ENCODE measurements at regions not wholly inside any gene's neighbourhood (a gene's known extent, or its start where the extent isn't known, plus 50 kb on each side); places are given as distances from the start of the nearest gene placed in this dataset.

DNA sequence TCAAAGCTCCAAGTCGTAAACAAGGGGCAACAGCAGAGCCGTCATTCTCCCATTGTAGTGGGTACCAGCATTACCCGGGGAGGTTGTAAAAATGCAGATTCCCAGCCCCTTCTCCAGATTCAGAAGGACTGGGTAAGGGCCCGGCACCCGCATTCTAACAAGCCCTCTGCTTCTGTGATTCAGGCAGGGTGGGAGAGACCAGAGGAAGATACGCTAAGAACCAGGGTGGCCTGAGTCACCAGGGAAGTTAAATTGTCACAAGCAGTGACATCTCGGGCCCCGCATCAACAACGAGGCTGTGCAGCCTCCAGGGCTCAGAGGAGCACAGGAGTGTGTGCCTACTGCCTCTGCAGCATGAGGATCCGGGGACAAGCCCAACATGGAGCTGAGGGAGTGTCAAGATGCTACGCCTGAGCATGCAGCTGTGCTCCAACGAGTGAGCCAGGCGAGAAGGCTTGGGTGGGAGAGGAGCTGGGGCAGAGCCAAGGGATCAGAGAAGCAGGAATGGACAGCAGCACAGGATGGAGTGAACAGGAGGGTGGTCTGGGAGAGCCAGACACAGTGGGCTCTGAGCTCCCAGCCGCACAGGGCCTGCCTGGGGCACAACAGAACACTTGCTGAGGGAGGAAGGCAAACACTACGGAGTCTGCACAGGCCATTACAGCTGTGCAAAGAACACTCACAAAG, 68.5 kb downstream of the CPN2 start:
- DNase-seq, result no peak

DNA sequence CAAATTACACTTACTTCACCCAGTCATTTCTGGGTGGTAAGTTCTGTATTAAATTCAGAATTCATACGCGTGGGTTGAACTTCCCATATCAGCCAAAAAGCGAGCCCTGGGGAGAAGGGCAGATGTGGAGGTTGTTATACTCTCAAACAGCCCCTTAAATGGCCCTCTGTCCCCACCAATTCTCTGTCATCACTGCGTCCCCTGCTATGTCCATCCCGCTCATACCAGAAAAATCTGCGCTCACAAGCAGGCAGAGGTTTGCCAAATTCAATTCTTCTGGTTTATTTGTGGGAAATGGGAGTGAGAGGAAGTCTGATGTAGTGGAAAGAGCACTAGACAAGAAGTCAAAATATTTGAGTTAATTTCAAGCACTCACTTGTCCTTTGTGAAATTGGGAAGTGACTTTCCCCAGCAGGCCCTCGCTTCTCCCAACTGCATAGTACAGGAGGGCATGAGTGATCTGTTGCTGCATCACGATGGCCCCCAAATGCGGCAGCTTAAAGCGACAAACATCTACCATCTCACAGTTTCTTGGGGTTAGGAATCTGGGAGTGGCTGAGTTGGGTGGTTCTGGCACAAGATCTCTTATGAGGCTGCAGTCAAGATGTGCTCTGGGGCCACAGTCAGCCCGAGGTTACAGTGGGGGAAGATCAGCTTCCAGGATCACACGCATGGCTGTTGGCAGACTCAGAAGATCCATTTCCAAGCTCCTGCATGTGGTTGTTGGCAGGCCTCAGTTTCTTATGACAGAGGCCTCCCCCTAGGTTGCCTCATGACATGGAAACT, 67.7 kb downstream of the CPN2 start:
- no peak for DNase-seq

DNA sequence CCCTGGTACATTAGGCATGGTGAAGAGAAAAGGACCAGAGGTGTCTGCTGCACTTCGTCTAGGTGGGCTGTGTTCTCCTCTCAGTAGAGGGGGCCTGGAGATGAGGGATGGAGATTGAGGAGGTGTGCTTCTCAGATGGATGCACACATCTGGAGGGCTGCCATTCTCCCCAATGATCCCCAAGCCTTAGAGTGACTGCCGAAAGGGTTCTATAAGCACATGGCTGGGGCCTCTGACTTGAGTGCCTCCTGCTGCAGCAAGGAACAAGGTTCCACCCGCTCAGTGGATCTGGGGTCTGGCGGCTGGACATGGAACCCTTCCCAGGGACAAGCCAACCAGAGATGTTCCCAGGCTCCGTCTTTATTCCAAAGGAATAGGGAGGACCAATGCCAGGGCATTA, 66.8 kb downstream of the CPN2 start:
- no peak for DNase-seq

DNA sequence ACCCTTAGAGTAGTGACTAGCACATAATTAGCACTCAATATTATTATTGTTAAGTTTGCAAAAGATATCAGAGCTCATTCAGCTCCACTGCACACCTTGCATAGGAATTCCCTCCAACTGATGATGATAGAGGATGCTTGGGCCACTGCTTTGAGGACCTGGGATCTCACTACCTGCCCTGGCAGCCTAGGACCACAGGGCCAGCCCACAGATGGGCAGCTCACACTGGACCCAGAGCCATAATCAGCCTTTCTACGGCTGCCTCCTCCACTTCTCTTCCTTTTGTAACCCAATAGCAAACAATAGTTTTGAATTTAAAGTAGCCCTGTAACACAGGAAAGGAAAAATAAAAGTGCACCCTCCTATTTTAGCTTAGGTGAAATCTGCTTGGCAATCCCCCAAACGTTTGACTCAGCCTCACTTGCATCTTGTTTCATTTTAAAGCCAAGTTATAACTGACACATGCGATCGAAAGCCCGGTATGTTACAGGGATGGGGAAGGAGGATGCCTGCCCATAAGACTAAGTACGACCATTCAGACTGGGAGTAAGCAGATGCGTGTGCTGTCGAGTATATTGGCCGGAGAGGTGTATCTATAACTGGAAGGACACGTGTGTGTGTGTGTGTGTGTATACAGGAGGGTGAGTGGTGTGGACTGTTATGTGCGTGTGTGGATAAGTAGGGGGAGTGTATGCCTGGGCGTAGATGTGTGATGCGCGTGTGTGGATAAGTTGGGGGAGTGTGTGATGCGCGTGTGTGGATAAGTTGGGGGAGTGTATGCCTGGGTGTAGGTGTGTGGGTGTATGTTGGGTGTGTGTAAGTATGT, 65.9 kb downstream of the CPN2 start:
- no peak for DNase-seq

DNA sequence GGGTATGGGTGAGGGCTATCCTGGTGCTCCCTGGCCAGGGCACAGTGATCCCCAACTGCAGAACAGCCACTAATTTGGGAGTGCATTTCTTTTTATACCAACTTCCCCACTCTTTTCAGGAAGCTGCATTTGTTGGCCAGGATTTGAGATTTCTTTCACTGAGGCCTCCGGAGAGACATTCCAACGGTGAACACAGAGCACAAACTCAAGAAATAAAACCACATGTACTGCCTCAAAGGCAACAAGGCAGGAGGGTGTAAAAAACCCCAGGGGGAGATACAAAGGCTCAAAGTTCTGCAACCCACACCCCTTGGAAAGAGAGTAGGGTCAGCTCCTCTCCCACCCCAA, 65.3 kb downstream of the CPN2 start:
- no peak for DNase-seq

DNA sequence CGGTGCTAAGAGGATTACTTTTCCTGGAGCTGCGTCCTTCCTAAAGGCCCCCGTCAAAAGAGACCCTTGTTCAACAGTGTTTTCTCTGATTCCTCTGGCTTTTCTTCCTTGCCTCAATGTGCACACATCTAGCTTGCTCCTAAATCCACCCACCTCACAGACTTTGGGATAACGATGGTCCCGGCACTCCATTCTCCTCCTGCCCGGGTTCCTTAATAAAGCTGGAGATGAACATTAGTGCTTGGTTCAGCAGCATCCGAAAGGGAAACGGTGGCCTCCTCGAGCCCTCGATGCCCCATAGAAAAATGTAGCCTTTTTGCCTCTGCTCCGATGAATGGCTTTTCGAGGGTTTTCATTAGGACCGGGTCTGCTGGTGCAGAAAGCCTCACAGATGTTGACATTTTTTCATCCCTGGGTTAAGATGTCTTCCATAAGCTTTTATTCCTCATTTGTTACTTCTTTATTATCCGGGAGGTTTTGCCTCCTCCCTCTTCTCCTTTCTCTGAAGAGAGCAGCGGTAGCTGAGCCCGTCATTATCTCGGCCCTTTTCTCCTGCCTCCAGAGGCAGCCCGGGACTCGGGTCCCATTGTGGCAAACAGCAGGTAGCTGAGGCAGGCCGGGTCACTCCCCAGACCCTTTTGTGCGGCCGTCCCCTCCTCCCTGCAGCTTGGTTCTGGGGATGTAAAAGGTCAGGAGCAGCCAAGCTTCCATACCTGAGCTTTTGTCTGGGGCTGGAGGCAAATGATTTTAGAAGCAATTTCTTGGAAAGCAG, 64.6 kb downstream of the CPN2 start:
- DNase-seq, result no peak

DNA sequence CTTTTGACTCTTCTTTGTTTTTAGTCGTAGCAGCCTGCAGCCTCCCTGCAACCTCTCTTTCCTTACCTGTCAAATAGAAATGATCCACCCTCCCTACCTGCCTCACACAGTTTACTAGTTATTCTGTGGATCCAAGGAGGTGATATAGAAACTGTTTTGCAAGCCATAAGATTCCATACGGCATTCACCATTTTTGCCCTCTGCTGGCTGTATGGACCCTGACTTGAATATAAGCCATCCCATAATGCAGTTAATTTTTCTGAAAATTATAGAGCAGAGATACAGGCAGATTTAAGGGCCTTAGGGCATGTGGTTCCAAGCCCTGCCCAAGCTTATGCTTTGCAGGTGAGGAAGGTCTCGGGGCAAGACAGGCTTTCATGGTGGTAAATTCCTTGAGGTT, 63.8 kb downstream of the CPN2 start:
- no peak for DNase-seq

DNA sequence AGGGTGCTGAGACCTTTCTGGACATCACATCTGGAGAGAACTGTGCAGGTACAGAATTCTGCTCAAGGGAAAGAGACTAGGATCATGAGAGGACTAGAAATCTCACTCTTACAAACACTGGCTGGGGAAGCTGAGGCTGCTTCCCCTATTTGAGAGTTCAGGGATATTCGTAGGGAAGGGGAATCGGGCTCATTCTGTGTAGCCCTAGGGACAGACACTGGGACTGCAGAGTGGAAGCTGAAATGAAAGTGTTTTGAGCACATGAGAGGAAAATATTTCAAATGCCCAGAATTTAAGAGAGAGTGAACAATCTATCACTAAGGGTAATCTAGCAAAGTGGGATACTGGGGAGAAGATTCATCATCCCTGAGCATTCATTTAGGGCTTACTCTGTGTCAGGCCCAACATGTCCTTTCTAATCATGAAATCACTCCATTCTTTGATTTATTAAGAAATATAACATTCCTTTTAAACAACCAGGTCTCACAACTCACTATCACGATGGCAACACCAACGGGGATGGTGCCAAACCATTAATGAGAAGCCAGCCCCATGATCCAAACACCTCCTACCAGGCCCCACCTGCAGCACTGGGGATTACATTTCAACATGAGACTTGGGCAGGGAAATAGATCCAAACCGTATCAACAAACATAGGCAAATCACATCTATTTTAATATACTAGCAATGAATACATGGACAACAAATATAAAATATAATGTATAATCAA, 63.0 kb downstream of the CPN2 start:
- no peak for DNase-seq

Data from hematopoietic multipotent progenitor cell treated with erythropoietin and hydrocortisone succinate and interleukin-3 and kit ligand, for 4 days (in vitro differentiated cells).